ENCODE measurements at regions not wholly inside any gene's neighbourhood (a gene's known extent, or its start where the extent isn't known, plus 50 kb on each side); places are given as distances from the start of the nearest gene placed in this dataset.

DNA sequence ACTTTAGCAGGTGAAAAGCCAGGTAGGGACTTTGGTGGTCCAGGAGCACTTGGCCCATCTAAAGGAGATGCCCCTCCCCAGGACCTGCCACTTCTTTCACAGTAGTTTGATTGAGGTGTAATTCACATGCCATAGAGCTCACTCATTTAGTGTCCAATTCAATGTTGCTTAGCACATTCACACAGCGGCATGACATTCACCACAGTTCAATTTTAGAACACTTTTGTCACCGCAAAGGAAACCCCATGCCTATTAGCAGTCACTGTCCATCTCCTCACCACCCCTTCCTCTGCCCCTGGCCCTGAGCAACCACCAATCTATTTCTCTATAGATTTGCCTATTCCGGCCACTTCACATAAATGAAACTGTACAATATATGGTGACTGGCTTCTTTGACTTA, 211.6 kb upstream of the ZMIZ1 start:
- Mint-ChIP-seq H3K9me3 (no peaks in the 10 kb centered on the region), H3K4me1 (no peaks in the 10 kb centered on the region), H3K27ac (no peak overlapping the region), H3K4me3 (no peak overlapping the region), H3K27me3 (peaks cover 14 to 28% (median 25%) of the 10 kb centered on the region in 3 donors), H3K36me3 (no peaks in the 10 kb centered on the region)
- ATAC-seq (ENCODE audit: low read depth in 2 of 2) = no peak
- DNase-seq = no peak

DNA sequence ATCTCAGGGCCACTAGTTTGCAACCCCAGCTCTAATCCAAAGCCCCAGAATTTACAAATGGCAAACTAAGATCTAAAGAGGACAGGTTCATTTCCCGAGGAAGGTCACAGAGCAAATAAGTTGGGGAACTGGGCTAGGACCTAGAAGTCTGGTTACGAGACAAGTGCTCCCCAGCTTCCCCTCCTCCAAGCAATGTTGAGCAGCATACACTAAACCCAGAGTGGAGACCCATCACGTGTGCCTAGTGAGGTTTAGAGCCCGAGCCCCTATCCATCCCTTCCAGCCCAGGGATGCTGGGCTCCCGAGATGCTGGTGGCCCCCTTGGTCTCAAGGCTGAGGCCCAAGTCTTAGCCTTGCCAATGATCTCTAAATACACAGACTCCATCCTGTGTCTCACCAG, 209.5 kb upstream of the ZMIZ1 start:
- H3K36me3 Mint-ChIP-seq = no peaks in the 10 kb centered on the region
- no peaks in the 10 kb centered on the region for H3K4me1 Mint-ChIP-seq
- no peak overlapping the region for H3K4me3 Mint-ChIP-seq
- peaks cover 14 to 27% (median 25%) of the 10 kb centered on the region in 3 donors for H3K27me3 Mint-ChIP-seq
- ATAC-seq (ENCODE audit: low read depth in 2 of 2) = no peak
- DNase-seq = no peak
- peaks cover 0 to 1% (median 0%) of the 10 kb centered on the region in 7 donors for H3K9me3 Mint-ChIP-seq
- no peak overlapping the region for H3K27ac Mint-ChIP-seq

DNA sequence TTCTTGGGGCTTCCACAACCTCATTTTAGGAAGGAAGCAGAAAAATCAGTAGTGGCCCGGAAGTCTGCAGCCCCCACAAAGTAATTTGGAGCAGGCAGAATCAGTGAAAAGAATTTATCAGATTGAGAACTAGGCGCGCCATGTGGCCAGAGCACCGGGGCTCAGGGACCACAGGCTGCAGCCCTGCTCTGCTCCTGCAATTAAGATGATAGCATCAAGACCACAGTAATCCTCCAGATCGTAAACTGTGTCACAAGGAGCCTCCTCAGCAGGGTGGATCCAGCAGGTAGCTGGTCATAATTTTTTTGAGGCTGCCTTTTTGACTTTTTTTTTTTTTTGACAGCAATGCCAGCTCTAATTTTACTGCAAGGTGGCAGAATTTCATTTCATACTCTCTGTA, 209.0 kb upstream of the ZMIZ1 start:
- H3K27ac Mint-ChIP-seq = peak overlapping the region in 1 of 6 donors; percentile 38
- ATAC-seq (ENCODE audit: low read depth in 2 of 2) (no peak), DNase-seq (no peak)
- no peak overlapping the region for H3K4me3 Mint-ChIP-seq
- peaks cover 0 to 1% (median 0%) of the 10 kb centered on the region in 7 donors for H3K9me3 Mint-ChIP-seq
- peaks cover 14 to 27% (median 25%) of the 10 kb centered on the region in 3 donors for H3K27me3 Mint-ChIP-seq
- no peaks in the 10 kb centered on the region for H3K36me3 Mint-ChIP-seq
- H3K4me1 Mint-ChIP-seq = no peaks in the 10 kb centered on the region

DNA sequence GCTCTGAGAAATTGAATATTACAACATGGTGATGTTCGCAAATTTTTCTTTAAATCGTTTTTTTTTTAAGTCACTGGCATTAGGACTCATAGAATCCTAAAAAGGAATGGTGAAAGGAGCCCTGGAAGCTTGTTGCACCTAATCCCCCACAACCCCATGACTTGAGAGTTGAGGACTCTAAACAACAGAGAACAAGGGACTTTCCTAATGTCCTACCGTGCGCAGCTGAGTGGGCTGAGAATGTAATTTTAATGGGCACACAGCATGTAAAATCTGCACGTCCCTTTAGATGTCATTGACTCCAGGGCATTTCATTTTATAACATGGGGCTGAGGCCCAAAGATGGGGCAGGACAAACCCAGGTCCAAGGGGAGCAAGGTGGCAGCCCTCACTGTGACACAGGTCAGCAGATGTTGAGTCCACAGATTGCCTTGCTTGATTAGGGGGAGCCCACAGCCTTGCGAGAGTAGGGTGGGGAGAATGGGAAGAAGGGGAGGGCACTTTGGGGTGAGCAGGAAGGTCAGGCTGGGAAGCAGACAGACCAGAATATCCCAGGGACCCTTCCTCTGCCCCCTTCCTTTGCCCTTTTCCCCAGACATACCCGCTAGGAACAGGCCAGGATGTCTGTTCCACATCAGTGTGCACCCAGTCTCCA, 208.4 kb upstream of the ZMIZ1 start:
- Mint-ChIP-seq H3K27me3 (peaks cover 14 to 27% (median 25%) of the 10 kb centered on the region in 3 donors), H3K36me3 (no peaks in the 10 kb centered on the region), H3K27ac (peak overlapping the region in 1 of 6 donors; percentile 38), H3K9me3 (peaks cover 0 to 1% (median 0%) of the 10 kb centered on the region in 7 donors), H3K4me3 (no peak overlapping the region), H3K4me1 (no peaks in the 10 kb centered on the region)
- DNase-seq (no peak), ATAC-seq (ENCODE audit: low read depth in 2 of 2) (no peak)

DNA sequence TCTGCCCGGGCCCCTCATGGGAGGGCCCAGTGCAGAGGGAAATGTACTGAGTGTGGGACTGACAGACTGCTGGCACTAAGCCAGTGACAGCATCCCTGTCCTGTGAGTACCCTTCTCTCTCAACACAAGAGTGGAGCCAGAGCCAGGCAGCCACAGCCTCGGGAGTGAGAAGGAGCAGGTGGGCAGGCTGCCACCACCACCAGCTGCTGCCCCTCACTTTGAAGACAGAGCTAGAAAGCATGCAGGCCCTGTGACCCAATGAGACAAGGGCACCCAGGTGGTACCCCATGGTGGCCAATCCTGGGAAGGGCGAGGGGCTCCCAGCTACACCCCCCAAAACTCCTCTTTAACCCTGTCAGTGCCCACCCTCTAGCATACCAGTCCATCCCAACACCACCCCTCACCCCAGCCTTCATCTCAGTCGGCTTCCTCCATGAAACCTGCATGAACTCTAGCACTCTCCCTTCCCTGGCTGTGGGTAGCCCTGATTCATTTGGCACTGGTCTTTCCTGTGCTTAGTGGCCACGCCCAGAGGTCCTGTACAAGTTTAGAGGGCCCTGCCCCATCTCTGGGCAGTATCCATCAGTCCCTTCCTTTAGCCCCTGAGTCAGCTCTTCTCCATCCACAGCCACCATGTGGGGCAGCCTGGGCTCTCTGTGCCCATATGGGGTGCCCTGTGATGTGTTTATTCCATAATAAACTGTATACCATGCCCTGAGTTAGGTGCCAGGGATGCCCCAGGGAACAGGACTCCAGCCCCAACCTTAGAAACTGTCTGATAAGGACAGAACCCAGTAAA, 207.0 kb upstream of the ZMIZ1 start:
- DNase-seq (no peak), ATAC-seq (ENCODE audit: low read depth in 2 of 2) (no peak)
- peaks cover 14 to 27% (median 25%) of the 10 kb centered on the region in 3 donors for H3K27me3 Mint-ChIP-seq
- no peaks in the 10 kb centered on the region for H3K36me3 Mint-ChIP-seq
- no peak overlapping the region for H3K27ac Mint-ChIP-seq
- H3K9me3 Mint-ChIP-seq = peaks cover 0 to 1% (median 0%) of the 10 kb centered on the region in 7 donors
- no peak overlapping the region for H3K4me3 Mint-ChIP-seq
- no peaks in the 10 kb centered on the region for H3K4me1 Mint-ChIP-seq

DNA sequence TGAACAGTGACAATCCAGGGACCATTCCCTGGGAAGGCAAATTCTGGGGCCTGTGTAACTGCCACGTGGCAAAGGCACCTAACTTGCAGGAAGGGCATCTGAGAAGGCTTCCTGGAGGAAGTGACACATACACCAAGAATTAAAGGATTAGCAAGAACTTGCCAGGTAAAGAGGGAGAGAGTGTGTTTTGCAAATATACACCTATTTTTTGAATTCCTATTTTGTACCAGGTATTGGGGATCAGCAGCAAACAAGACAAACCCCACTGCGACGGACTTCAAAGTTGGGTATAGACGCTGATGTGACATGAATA, 206.5 kb upstream of the ZMIZ1 start:
- Mint-ChIP-seq H3K27me3 (peaks cover 14 to 27% (median 25%) of the 10 kb centered on the region in 3 donors), H3K9me3 (peaks cover 0 to 1% (median 0%) of the 10 kb centered on the region in 7 donors), H3K36me3 (no peaks in the 10 kb centered on the region), H3K4me1 (no peaks in the 10 kb centered on the region), H3K4me3 (no peak overlapping the region), H3K27ac (no peak overlapping the region)
- ATAC-seq (ENCODE audit: low read depth in 2 of 2) (no peak), DNase-seq (no peak)

DNA sequence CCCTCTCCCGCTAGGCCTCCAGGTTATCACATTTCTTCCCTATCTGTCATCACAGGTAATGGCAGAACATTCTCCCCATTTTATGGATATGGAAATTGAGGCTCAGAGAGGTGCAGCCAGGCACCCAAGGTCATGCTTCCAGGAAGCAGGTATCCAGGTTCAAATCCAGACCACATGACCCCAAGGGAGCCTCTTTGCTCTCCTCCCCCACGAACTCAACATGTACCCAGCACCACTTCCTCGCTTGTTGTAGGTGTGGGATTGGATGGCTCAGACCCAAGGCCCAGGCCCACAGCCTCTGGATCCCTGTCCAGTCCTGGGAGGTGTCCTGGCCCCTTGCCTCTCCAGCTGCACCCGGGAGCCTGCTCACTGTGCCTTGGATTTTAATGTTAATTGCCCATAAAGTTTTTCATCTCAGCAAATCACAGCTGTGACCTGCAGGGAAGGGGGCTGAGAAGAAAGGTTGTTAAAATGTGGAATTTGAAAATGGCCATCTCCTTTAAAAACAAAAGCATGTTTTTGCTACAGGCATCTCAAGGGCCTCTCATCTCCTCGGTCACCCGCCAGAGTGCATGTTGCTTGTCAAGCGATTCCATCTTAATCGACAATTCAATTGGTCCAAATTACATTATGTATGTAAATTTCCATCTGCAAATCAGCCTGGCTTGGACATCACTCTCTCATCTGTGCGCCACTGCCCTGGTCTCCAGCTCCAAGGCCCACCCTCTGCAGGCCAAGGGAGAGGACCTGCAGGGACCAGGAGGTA, 205.4 kb upstream of the ZMIZ1 start:
- H3K27me3 Mint-ChIP-seq = peaks cover 10 to 27% (median 25%) of the 10 kb centered on the region in 3 donors
- DNase-seq (no peak), ATAC-seq (ENCODE audit: low read depth in 2 of 2) (no peak)
- H3K4me3 Mint-ChIP-seq = no peak overlapping the region
- no peaks in the 10 kb centered on the region for H3K36me3 Mint-ChIP-seq
- H3K9me3 Mint-ChIP-seq = peaks cover 0 to 1% (median 0%) of the 10 kb centered on the region in 7 donors
- H3K4me1 Mint-ChIP-seq = no peaks in the 10 kb centered on the region
- H3K27ac Mint-ChIP-seq = no peak overlapping the region

DNA sequence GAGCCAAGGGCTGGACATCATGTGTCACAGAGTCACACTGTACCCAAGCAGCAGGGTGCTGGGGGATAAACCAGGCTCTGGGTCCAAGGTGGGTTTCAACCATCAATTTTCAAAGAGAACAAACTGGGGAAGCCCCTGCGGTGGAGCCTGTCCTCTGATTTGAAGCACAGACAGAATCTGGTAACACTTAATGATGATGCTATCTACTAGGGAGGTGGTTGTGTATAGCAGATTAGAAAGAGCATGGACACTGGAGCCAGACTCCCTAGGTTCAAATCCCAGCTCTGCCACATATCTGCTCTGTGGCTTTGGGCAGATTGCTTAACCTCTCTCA, 204.9 kb upstream of the ZMIZ1 start:
- H3K4me1 Mint-ChIP-seq = no peaks in the 10 kb centered on the region
- H3K27ac Mint-ChIP-seq = no peak overlapping the region
- H3K4me3 Mint-ChIP-seq = no peak overlapping the region
- peaks cover 8 to 29% (median 28%) of the 10 kb centered on the region in 3 donors for H3K27me3 Mint-ChIP-seq
- no peaks in the 10 kb centered on the region for H3K36me3 Mint-ChIP-seq
- ATAC-seq (ENCODE audit: low read depth in 2 of 2) (no peak), DNase-seq (no peak)
- peaks cover 0 to 1% (median 0%) of the 10 kb centered on the region in 7 donors for H3K9me3 Mint-ChIP-seq

DNA sequence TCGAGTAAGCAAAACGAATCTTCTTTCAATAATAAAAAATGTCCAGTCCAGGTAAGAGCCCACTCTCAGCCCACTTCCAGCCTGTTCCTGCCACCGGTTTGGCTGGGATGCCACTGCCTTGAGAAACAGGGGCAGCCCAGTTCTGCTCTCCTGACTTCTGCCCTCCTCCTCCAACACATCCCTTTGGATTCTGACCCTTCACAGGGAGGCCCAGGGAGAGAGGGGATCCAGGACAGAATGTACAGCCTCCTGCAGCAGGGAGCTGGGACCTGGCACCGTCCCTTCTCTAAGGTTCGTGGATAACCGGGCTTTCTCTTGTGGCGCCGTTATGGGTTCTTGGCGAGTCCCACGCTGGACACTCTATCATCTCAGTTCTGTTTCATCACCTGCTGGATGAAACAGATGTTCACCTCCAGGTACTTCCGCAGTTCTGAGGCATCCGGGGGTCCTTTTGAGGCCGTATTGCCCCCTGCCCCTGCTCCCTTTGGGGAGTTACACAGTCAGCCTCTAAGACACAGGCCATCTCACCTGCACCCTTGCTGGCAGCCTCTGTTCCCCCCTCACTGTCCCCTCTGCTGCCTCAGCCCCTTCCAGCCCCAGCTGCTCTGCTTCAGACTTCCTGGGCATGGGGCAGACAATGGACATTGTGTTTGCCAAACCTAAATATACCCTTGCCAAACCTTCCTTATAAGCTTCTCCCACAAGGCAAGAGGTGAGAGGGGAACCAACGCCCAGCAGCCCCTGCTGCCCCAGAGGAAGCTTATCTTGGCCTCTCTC, 203.8 kb upstream of the ZMIZ1 start:
- Mint-ChIP-seq H3K4me3 (no peak overlapping the region), H3K27me3 (peaks cover 4 to 40% (median 29%) of the 10 kb centered on the region in 3 donors), H3K4me1 (no peaks in the 10 kb centered on the region), H3K36me3 (no peaks in the 10 kb centered on the region), H3K27ac (no peak overlapping the region), H3K9me3 (peaks cover 0 to 1% (median 0%) of the 10 kb centered on the region in 7 donors)
- DNase-seq = no peak
- ATAC-seq (ENCODE audit: low read depth in 2 of 2) = no peak

DNA sequence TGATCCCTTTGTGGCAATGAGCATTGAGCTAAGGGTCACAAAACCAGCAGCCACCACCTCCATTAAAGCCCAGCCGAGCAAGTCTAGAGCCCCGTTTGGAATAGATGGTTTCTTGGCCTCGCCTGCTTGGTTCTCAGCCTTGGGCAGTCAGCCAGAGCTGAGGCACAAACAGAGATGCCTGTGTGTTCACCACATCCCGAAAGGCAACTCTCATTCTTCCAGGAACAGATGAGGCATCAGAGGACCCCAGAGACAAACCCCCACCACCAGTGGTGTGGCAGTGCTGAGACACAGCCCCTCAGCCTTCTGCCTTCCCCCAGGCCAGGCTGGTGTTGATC, 203.3 kb upstream of the ZMIZ1 start:
- Mint-ChIP-seq H3K36me3 (no peaks in the 10 kb centered on the region), H3K4me3 (no peak overlapping the region), H3K9me3 (peaks cover 0 to 1% (median 0%) of the 10 kb centered on the region in 7 donors), H3K27ac (no peak overlapping the region), H3K27me3 (peaks cover 4 to 43% (median 35%) of the 10 kb centered on the region in 3 donors), H3K4me1 (no peaks in the 10 kb centered on the region)
- DNase-seq (no peak), ATAC-seq (ENCODE audit: low read depth in 2 of 2) (no peak)

DNA sequence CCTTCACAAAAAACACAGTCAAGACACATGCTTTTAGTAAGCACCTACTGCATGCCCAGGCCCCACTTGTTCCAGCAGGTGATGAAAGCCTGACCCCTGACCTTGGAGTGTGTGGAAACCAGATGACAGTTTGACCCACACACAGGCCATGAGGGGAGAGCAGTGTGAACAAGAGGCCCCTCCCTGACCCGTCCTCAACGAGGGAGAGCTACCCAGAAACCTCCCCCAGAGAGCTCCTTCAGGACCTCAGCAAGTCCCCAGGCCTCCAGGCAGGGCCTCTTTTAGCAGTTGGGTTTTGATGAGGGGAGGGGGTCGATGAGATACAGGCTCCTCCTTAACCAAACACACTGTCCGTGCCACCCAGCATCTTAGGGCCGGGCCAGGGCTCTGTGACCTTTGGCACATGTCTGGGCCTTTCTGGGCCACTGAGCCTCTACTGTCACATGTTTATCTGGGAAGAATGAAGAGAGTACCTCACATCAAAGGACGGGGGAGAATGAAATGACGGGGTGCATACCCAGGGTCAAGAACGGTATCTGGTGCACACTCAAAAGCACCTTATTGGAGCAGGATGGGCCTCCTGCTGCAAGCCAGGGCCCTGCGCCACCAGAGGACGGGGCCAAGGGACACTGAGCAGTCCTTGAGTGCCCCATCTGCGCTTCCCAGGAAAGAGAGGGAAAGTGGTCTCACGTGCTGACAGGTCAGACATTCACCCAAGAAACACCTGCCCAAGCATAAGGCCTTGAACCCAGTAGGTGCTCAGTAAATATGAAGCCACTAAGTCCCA, 202.6 kb upstream of the ZMIZ1 start:
- no peak for ATAC-seq (ENCODE audit: low read depth in 2 of 2)
- Mint-ChIP-seq H3K4me3 (no peak overlapping the region), H3K27ac (no peak overlapping the region), H3K27me3 (peaks cover 8 to 43% (median 41%) of the 10 kb centered on the region in 3 donors), H3K9me3 (peaks cover 0 to 3% (median 0%) of the 10 kb centered on the region in 7 donors), H3K4me1 (no peaks in the 10 kb centered on the region), H3K36me3 (no peaks in the 10 kb centered on the region)
- DNase-seq = no peak

DNA sequence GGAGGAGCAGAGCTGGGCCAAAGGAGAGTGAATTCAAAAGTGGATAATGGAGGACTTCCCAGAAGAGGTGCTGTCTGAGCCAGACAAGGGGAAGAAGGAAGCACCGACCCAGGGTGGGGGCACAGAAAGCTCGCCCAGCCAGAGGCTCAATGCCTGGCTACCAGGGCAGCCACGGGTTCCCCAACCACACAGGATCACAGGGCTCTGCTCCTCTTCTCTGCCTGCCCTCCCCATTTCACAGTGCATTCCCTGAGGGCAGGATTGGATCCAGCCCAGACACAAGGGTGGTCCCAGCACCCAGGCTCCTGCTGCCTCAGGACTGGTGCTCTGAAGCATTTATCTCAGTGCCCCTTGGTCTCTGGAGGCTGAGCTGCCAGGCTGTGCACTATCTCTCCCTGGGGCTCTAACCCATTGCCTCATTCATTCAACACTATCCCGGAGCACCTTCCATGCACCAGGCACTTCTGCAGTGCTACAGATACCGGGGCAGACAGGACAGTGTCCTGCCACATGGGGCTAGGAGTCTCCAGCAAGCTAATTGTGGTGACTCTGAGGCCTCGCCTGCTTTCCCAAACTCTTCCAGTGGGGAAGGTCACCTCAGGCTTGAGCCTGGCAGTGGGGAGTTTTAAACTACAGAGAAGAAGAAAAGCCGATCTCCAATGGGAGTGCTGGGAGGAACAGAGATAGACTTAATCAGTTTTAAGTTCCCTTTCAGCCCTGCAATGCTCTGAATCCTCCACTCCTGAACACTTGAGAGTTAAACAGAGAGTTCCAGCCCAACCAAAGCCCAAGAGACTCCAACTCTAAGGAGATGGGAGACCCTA, 201.8 kb upstream of the ZMIZ1 start:
- H3K36me3 Mint-ChIP-seq = no peaks in the 10 kb centered on the region
- H3K27me3 Mint-ChIP-seq = peaks cover 11 to 44% (median 41%) of the 10 kb centered on the region in 3 donors
- no peaks in the 10 kb centered on the region for H3K4me1 Mint-ChIP-seq
- no peak for ATAC-seq (ENCODE audit: low read depth in 2 of 2)
- DNase-seq = no peak
- H3K27ac Mint-ChIP-seq = no peak overlapping the region
- H3K9me3 Mint-ChIP-seq = peaks cover 0 to 3% (median 0%) of the 10 kb centered on the region in 7 donors
- no peak overlapping the region for H3K4me3 Mint-ChIP-seq

All from naive B cell (primary cell).